GM19455 (cell line): ENCODE measurements at regions not wholly inside any gene's neighbourhood (a gene's known extent, or its start where the extent isn't known, plus 50 kb on each side); places are given as distances from the start of the nearest gene placed in this dataset.
"Not testable (repeated sequence)": the region's sequence is repeated elsewhere in the genome, so short reads cannot be mapped to it uniquely, and the experiment has no call there.

Experiments
- ATAC-seq: cut with Tn5 transposase; IDR thresholded peaks from one replicate; pipeline ENCODE4 v1.9.1; 2021; ENCODE audit not compliant: unreplicated experiment

- ATAC-seq = no peak
Observed at GRCh38 chr12:105864901-105865300, 273.9 kb downstream of the NUAK1 start.

- no peak for ATAC-seq
Observed at GRCh38 chr12:105865886-105866285, 272.9 kb downstream of the NUAK1 start.

- no peak for ATAC-seq
Observed at GRCh38 chr12:105874121-105874520, 264.6 kb downstream of the NUAK1 start.

GRCh38 chr12:105876396-105876927 lies 262.3 kb downstream of the NUAK1 start:
- no peak for ATAC-seq

GRCh38 chr12:105878964-105879363 lies 259.8 kb downstream of the NUAK1 start:
- ATAC-seq = no peak

- ATAC-seq = no peak
Observed at GRCh38 chr12:105880824-105881388, 257.8 kb downstream of the NUAK1 start.

GRCh38 chr12:105882404-105882803 lies 256.4 kb downstream of the NUAK1 start:
- ATAC-seq = no peak

- no peak for ATAC-seq
Observed at GRCh38 chr12:105887131-105887530, 251.6 kb downstream of the NUAK1 start.

- ATAC-seq = no peak
Observed at GRCh38 chr12:105888696-105889095, 250.1 kb downstream of the NUAK1 start.

GRCh38 chr12:105892362-105892910 lies 246.3 kb downstream of the NUAK1 start:
- ATAC-seq = no peak

- ATAC-seq = not testable (repeated sequence)
Observed at GRCh38 chr12:105895197-105895832, 243.4 kb downstream of the NUAK1 start.

GRCh38 chr12:105897311-105897725 lies 241.4 kb downstream of the NUAK1 start:
- ATAC-seq = no peak

GRCh38 chr12:105898271-105898670 lies 240.5 kb downstream of the NUAK1 start:
- ATAC-seq = not testable (repeated sequence)

GRCh38 chr12:105899589-105899988 lies 239.2 kb downstream of the NUAK1 start:
- no peak for ATAC-seq

- no peak for ATAC-seq
Observed at GRCh38 chr12:105906561-105906960, 232.2 kb downstream of the NUAK1 start.

- ATAC-seq = no peak
Observed at GRCh38 chr12:105907982-105908381, 230.8 kb downstream of the NUAK1 start.

- ATAC-seq = no peak
Observed at GRCh38 chr12:105910030-105910429, 228.7 kb downstream of the NUAK1 start.

- ATAC-seq = no peak
Observed at GRCh38 chr12:105911966-105912365, 226.8 kb downstream of the NUAK1 start.

- no peak for ATAC-seq
Observed at GRCh38 chr12:105912882-105913678, 225.7 kb downstream of the NUAK1 start.

GRCh38 chr12:105915997-105916759 lies 222.6 kb downstream of the NUAK1 start:
- ATAC-seq = no peak

- no peak for ATAC-seq
Observed at GRCh38 chr12:105916760-105917039, 222.1 kb downstream of the NUAK1 start.
